HL-60 (cell line): ENCODE measurements at regions not wholly inside any gene's neighbourhood (a gene's known extent, or its start where the extent isn't known, plus 50 kb on each side); places are given as distances from the start of the nearest gene placed in this dataset.

ENCODE experiments used
- CTCF ChIP-seq: IDR thresholded peaks from one replicate; pipeline ENCODE4 v1.5.1; 2011; ENCODE audit warnings: low read length, control low read depth, inconsistent platforms; ENCODE audit not compliant: insufficient read depth
- REST ChIP-seq: IDR thresholded peaks from 2 replicates; pipeline ENCODE4 v1.6.1; 2012; ENCODE audit warnings: low read depth; ENCODE audit not compliant: insufficient replicate concordance

- TF ChIP-seq REST (no peak), CTCF (no peak)
Observed at GRCh38 chr4:152062936-152063620, 302.3 kb upstream of the GATB start.
